ENCODE measurements at regions not wholly inside any gene's neighbourhood (a gene's known extent, or its start where the extent isn't known, plus 50 kb on each side); places are given as distances from the start of the nearest gene placed in this dataset.

- TF ChIP-seq EZH2 (IDR thresholded peaks at IDR 0.05) (no peak), POLR2AphosphoS5 (IDR thresholded peaks at IDR 0.05; ENCODE audit: borderline replicate concordance, low read depth, low read length) (no peak), FOXP2 (optimal IDR thresholded peaks at IDR 0.05; ENCODE audit: control extremely low read depth, extremely low read length, insufficient read depth) (no peak)
These were observed 206.1 kb upstream of the LRIG1 start for GRCh38 chr3:66706890-66707289.

Measured in SK-N-MC (cell line).